GM12865 (cell line): ENCODE measurements at regions not wholly inside any gene's neighbourhood (a gene's known extent, or its start where the extent isn't known, plus 50 kb on each side); places are given as distances from the start of the nearest gene placed in this dataset.
"Not testable (repeated sequence)": the region's sequence is repeated elsewhere in the genome, so short reads cannot be mapped to it uniquely, and the experiment has no call there.

Experiments
- DNase-seq: peaks from one replicate; pipeline ENCODE4 v3.0.0; 2010; ENCODE audit warnings: low read depth
- H3K4me3 ChIP-seq: 2 replicates; pipeline ENCODE4 v1.5.1; 2011; ENCODE audit warnings: mild to moderate bottlenecking, low read depth, low read length, control low read depth
- TF ChIP-seq, protein P1 (sequence below): IDR thresholded peaks from 2 replicates; pipeline ENCODE4 v1.5.1; 2011; ENCODE audit warnings: low read length, control low read depth, low read depth, inconsistent platforms; ENCODE audit not compliant: insufficient read depth; ENCODE audit errors: missing control alignments

DNA sequence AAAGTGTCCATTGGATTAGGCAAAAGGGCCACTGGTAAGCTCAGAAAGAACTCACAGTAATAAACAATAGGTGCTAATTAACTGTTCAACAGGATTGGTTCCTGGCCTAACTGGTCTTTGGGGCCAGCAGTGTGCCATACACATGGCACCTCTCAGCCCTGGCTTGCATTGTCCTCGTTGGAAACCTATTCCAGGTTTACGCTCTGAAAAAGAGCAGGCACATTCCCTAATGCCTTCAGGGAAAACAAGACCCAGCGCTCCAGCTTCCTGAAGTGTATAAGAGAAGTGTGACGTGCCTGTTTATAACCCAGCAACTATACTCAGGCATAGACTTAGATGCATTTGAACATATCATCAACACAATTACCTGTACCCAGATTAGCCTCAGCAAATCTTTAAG, 51.9 kb upstream of the RBM47 start:
- DNase-seq = no peak
- TF ChIP-seq, protein P1, sequence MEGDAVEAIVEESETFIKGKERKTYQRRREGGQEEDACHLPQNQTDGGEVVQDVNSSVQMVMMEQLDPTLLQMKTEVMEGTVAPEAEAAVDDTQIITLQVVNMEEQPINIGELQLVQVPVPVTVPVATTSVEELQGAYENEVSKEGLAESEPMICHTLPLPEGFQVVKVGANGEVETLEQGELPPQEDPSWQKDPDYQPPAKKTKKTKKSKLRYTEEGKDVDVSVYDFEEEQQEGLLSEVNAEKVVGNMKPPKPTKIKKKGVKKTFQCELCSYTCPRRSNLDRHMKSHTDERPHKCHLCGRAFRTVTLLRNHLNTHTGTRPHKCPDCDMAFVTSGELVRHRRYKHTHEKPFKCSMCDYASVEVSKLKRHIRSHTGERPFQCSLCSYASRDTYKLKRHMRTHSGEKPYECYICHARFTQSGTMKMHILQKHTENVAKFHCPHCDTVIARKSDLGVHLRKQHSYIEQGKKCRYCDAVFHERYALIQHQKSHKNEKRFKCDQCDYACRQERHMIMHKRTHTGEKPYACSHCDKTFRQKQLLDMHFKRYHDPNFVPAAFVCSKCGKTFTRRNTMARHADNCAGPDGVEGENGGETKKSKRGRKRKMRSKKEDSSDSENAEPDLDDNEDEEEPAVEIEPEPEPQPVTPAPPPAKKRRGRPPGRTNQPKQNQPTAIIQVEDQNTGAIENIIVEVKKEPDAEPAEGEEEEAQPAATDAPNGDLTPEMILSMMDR = no peak
- H3K4me3 ChIP-seq = no peak overlapping the region

DNA sequence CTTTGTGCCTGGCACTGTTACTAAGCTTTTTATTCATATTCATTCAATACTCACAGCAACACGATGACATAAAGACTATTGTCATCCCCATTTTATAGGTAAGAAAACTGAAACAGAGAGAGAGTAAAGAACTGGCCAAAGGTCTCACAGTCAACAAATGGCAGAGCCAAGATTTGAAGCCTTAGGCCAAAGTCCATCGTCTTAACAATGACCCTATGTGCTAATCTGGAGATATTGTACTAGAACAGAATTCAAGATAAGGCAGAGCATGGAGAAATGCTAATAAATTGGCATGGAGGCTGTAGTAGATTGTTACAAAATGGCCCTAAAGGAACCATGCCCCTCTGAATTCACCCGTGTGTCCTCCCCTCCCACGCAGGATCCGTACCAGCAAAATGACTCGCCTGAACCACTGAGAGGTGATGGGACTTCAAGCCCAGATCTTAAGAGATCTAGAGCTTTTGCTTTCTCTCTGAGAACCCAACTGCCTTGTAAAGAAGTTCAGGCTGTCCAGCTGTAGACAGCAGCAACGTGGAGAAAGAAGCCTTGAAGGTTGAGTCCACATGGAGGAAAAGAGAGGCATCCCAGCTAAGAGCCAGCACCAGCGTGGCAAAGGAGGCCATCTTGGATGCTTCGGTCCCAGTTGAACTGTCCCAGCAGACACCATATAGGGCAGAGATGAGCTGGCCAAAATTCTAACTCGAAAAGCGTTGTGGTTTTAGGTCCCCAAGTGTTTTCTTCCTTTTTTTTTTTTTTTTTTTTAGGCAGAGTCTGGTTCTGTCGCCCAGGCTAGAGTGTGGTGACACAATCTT, 52.8 kb upstream of the RBM47 start:
- DNase-seq = no peak
- no peak overlapping the region for H3K4me3 ChIP-seq
- TF ChIP-seq, protein P1 = no peak

DNA sequence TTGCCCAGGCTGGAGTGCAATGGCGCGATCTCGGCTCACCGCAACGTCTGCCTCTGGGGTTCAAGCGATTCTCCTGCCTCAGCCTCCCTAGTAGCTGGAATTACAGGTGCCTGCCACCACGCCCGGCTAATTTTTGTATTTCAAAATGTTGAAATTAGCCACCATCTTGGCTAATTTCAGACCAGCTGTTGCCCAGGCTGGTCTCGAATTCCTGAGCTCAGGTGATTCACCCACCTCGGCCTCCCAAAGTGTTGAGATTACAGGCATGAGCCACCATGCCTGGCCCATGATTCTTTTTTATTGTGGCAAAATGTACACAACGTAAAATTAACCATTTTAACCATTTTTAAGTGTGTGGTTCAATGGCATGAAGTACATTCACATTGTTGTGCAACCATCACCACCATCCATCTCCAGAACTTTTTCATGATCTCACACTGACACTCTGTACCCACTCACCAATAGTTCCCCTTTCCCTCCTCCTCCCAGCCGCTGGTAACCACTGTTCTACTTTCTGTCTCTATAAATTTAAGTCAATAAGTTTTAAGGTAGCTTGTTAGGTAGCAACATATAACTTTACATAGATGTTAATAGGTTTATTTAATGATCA, 54.0 kb upstream of the RBM47 start:
- DNase-seq = not testable (repeated sequence)

DNA sequence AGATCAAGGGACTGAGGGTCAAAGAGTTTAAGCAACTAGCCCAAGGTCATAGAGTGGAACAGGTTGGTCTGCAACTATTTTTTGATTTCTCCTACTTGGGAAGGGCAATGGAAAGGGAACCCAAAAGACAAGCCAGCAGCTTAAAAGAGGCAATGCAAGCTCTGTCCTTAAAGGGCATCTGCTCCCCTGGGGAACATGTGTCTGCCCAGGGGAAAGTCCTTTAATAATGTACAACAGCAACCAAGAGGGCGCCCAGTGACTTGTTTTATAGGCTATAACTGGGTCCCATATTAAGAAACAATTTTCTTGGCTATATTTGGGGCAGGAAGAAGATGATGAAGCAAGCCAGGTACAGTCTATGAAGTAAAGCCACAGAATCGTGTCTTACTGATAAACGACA, 54.7 kb upstream of the RBM47 start:
- TF ChIP-seq, protein P1 = no peak
- H3K4me3 ChIP-seq = no peak overlapping the region
- DNase-seq = no peak

More for the DNA sequence above, 54.0 kb upstream of the RBM47 start:
- not testable (repeated sequence) for H3K4me3 ChIP-seq

DNA sequence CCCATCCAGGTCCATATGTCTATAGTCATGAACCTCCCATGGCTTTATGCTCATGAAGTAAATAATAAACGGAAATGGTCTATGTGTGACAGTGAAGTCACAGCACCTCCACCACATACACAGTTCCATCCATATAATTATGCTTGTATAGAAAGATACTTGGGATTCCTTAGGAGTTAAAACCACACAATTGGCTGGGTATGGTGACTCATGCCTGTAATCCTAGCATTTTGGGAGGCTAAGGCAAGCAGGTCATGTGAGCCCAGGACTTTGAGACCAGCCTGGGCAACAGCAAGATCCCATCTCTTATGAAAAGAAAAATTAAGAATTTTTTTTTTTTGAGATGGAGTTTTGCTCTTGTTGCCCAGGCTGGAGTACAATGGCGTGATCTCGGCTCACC, 55.6 kb upstream of the RBM47 start:
- TF ChIP-seq, protein P1 = no peak
- no peak for DNase-seq

DNA sequence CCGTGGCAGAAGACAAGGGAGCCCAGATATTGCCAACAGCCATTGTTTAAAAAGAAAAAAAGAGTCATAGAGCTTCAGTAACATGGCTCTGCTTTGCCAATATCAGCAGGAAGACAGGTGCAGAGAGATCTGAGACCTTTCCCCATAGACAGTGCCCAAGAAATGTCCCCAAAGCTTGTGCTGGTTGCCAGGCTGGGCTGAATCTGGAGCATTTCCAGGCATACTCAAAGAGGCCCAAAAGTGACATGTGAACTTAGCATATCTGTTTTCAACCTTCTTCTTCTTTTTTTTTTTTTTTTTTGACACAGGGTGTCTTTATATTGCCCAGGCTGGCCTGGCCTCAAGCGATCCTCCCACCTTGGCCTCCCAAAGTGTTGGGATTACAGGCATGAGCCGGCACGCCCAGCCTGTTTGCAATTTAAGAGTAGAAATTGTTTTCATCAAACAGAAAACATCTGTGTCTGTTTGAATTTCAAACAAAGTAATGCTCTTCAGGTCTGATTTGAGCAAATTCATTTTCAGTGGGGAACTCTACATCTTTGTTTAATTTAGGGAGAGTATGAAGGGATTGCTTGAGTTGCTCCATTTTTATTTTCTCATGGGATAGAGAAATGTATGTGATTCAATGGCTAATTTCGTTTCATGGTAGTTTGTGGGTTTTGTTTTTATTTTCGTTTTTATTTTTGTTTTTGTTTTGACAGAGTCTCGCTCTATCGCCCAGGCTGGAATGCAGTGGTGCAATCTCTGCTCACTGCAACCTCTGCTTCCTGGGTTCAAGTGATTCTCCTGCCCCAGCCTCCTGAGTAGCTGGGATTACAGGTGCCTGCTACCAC, 56.6 kb upstream of the RBM47 start:
- H3K4me3 ChIP-seq = no peak overlapping the region; the same call in 1 of the 2 replicates
- TF ChIP-seq, protein P1 = no peak
- DNase-seq = peak; percentile 51

More for the DNA sequence above, 55.6 kb upstream of the RBM47 start:
- no peak overlapping the region for H3K4me3 ChIP-seq
